HG03159 (cell line): ENCODE measurements at regions not wholly inside any gene's neighbourhood (a gene's known extent, or its start where the extent isn't known, plus 50 kb on each side); places are given as distances from the start of the nearest gene placed in this dataset.
"Not testable (repeated sequence)": the region's sequence is repeated elsewhere in the genome, so short reads cannot be mapped to it uniquely, and the experiment has no call there.

Experiments
- ATAC-seq: cut with Tn5 transposase; IDR thresholded peaks from one replicate; pipeline ENCODE4 v1.9.1; 2021; ENCODE audit warnings: mild to moderate bottlenecking, moderate library complexity; ENCODE audit not compliant: unreplicated experiment

DNA sequence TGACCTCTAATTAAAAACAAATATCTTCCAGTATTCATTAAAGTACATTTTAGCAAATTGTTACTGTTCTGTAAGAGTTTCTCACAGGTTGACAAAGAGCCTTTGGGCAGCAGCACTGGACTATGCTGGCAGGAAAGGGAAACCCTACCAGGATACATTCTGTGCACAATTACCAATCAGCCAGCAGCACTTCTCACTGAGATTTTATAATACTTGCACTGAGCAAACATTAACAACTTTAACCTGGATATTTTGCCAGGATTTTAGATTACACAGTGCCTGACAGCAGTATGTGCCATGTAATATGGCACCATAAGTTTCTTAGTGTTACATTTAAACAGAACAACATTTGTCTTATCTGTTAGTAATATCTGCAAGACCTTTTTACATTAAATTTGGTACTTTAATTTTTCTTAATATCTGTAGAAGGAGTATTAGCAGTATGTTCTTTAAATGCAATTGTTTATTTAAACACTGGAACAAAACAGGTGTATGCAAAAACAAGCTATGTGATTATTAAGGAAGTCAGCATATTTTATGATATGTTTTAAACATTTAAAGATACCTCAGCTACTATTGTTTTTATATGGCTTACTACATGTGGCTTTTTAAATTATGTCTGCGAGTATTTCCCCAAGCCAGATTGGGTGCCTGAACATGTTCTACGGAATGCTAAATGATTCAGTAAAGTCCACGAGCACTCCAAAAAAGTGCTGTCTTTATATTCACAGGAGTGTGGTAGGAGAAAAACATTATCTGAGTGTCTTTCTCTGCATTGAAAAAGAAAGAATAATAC, 699.0 kb upstream of the LUZP2 start:
- ATAC-seq = no peak

DNA sequence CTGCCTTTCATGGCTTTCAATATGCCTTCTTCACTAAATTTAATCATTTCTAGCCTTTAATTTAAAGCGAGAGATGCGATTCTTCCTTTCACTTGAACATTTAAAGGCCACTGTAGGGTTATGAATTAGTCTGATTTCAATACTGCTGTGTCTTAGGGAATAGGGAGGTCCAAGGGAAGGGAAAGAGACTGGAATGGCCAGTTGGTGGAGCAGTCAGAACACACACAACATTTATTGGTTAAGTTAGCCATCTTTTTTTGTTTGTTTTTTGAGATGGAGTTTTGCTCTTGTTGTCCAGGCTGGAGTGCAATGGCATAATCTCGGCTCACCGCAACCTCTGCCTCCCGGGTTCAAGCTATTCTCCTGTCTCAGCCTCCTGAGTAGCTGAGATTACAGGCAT, 662.5 kb upstream of the LUZP2 start:
- ATAC-seq = not testable (repeated sequence)

DNA sequence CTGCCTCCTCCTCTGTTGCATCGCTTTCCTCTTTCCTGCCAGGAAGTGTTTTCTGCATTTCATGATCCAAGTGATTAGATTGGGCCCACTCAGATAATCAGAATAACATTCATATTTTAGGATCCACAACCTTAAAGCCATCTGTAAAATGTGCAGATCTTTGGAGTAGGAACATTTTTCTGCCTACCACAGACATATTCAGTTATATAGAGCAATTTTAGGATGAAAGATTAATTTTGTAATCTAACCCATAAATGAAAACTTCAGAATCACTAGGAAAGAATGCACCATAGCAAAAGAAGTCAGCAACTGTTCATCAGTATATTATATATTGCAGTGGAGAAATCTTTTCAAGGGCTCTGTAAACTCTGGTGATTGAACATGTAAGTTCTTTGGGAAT, 659.9 kb upstream of the LUZP2 start:
- no peak for ATAC-seq

GRCh38 chr11:23840872-23841271, 656.0 kb upstream of the LUZP2 start:
- no peak for ATAC-seq

DNA sequence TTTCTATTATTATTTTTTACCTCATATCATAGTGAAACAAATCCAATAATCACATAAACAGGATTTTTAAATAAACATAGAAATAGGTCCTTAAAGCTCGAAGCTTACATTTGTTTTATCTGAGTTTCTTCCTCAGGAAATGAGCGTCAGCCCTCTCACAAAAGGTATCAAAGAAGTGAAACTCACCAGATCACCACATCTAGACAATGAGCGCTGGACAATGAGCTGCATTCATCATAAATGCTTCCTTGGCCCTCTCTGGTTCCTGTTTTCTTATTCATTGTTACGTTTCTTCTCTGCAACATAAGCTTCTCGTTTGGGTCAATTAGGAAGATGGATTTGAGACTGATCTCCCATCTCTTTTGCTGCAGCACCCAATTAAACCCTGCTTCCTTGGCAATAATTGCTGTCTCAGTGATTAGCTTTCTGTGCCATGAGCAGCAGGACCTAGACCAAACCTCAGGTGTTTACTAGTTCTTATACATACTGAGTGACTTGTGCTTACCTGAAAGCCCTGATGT, 649.9 kb upstream of the LUZP2 start:
- ATAC-seq = no peak

DNA sequence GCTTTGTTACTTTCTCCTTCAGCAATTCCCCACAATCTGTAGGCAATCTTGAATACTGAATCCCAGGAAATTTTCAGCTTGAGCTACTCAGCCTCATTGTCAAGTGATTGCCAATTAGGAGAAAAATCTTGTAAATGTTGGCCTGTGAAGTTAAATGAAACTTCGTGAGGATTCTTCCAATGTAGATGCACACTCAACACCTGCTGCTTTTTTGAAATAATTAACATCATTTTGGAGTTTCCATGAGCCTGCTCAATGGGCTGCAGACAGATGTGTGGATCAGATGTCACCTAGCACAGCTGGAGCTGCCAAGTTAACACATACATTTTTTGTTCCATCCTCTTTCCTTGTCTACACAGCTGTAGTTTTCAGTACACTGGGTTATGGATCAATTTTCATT, 645.6 kb upstream of the LUZP2 start:
- ATAC-seq = no peak

- ATAC-seq = no peak
These were observed 640.2 kb upstream of the LUZP2 start for GRCh38 chr11:23856654-23857053.

DNA sequence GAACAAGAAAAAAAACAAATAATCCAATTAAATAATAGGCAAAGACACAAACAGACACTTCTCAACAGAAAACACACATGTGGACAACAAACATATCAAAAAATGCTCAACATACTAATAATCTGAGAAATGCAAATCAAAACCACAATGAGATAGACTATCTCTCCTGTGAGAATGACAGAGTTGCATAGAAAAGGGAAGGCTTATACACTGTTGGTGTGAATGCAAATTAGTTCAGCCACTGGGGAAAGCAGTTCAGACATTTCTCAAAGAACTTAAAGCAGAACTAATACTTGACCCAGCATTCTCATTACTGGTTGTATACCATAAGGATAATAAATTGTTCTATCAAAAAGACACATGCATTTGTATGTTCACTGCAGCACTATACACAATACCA, 637.8 kb upstream of the LUZP2 start:
- ATAC-seq = peak; percentile 65

DNA sequence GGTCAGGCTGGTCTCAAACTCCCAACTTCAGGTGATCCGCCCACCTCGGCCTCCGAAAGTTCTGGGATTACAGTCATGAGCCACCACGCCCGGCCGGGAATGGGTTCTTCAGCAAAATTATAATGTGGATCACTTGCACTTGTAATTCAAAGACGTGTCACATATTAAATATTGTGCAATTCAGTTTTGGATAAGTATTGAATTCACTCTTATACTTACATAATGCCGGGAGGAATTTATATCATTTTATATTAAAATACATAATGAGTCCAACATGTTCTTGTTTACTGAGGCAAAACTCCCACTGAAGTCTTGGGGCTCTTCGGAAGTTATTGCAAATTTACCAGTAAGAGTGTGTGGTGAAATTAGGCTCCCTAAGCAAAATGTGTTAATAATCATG, 635.2 kb upstream of the LUZP2 start:
- no peak for ATAC-seq

DNA sequence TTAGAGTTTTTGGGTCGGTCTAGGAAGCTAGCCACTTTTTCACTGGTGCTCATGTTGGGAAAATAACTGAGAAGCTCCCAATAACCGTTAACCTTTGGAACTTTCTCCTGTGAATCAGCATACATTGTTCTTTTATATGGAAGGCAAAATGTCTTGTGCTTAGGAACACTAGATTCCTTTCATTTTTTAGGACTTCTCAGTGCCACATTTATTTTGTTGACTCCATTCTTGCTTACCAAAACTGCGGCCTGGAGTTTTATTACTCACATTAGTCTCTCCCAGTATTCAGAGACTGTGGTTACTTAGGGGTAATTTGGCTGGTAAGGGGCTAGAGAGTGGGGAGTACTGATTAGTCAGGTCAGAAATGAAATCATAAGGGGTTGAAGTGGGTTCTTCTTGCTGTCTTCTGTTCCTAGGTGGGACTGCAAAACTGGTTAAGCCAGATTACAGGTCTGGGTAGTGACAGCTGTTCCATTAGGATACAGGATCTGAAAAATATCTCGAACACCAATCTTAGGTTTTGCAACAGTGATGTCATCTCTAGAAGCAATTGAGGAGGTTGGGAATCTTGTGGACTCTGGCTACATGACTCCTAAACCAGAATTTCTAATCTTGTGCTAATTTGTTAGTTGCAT, 631.4 kb upstream of the LUZP2 start:
- no peak for ATAC-seq

- ATAC-seq = no peak
These were observed 630.2 kb upstream of the LUZP2 start for GRCh38 chr11:23866641-23867040.

GRCh38 chr11:23869671-23870070, 627.2 kb upstream of the LUZP2 start:
- ATAC-seq = no peak

- no peak for ATAC-seq
These were observed 623.4 kb upstream of the LUZP2 start for GRCh38 chr11:23873406-23873805.

- no peak for ATAC-seq
These were observed 621.5 kb upstream of the LUZP2 start for GRCh38 chr11:23875176-23875850.

DNA sequence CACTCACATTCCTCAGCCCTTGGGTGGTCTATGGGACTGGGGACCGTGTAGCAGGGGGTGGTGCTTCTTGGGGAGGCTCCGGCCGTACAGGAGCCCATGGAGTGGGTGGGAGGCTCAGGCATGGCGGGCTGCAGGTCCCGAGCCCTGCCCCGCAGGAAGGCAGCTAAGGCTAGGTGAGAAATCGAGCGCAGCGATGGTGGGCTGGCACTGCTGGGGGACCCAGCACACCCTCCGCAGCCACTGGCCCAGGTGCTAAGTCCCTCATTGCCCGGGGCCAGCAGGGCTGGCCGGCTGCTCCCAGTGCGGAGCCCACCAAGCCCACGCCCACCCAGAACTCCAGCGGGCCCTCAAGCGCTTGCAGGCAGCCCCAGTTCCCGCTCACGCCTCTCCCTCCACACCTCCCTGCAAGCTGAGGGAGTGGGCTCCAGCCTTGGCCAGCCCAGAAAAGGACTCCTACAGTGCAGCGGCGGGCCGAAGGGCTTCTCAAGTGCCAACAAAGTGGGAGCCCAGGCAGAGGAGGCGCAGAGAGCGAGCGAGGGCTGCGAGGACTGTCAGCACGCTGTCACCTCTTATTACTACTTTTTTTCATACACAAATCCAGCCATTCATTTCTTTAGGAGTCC, 613.3 kb upstream of the LUZP2 start:
- not testable (repeated sequence) for ATAC-seq

DNA sequence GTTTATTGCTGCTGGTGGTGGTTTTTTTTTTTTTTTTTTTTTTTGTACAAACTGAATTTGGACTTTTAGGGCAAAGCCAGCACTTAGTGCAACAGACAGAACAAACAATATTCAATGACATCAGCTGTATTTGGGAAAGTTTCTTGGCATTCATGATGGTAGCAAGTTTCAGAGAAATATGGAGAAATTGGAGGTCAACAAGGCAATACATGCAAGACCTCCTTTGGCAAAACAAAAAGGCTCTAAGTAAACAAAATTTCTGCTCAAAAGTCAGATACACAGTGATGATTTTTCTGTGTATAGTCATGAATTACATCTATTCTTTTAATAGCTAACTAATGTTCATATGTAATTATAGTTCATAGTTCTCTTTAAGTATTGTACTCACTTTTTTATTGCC, 612.5 kb upstream of the LUZP2 start:
- ATAC-seq = no peak

- no peak for ATAC-seq
These were observed 611.1 kb upstream of the LUZP2 start for GRCh38 chr11:23885801-23886200.

- ATAC-seq = not testable (repeated sequence)
These were observed 609.7 kb upstream of the LUZP2 start for GRCh38 chr11:23887122-23887521.

DNA sequence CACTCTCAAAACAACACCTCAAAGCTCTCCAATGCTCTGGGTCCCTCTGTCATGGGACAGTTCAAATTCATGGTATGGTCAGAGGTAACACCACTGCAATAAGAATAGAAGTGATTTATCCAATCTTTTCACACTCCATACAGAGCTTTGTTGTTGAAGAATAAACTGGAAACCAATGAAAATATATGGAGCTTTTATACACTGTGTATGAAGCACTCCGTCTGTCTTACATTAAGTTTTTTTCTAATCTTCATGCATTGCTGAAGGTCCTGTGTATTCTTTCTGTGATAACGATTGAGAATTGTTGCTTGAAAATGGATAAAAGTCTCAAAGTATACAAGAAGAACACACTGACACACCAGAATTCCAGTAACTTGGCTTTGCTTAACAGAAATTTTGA, 603.7 kb upstream of the LUZP2 start:
- no peak for ATAC-seq

- ATAC-seq = no peak
These were observed 599.2 kb upstream of the LUZP2 start for GRCh38 chr11:23897453-23898286.
